ENCODE measurements at regions not wholly inside any gene's neighbourhood (a gene's known extent, or its start where the extent isn't known, plus 50 kb on each side); places are given as distances from the start of the nearest gene placed in this dataset.

DNA sequence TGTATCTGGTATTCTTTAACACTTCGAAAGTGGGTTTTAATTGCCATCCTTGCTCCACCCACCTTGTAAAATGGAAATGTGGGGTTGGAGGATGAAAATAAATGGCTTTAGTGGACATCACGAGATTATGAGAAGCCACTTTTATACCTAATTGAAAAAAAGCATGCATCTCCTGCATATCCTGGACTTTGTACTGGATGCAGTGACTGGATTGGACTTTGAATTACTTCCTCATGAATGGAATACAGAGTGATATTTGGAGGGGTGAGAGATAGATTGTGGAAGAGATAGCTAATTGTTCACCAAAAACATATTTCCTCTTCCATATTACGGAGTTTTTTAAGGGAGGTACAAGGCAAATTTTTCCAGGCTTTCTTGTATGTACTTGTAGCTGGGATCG, 813.0 kb downstream of the TENT5A start:
- Histone ChIP-seq H2AFZ (ENCODE audit: low read depth, low read length, poor library complexity, severe bottlenecking) (no peak overlapping the region), H3K36me3 (ENCODE audit: control insufficient read depth in 1 of 2, insufficient read depth in 2 of 2, low read length in 2 of 2) (no peaks in the 10 kb centered on the region), H3K9me3 (ENCODE audit: control insufficient read depth in 1 of 2, insufficient read depth in 1 of 2, low read depth in 1 of 2, low read length in 2 of 2) (no peaks in the 10 kb centered on the region), H3K27me3 (ENCODE audit: insufficient read depth, low read length) (no peaks in the 10 kb centered on the region), H3K4me3 (replicated peaks in 1 of 2; ENCODE audit: low read depth in 1 of 2, low read length in 2 of 2) (no peak overlapping the region), H3K79me2 (ENCODE audit: insufficient read depth, low read length) (no peaks in the 10 kb centered on the region), H3K27ac (ENCODE audit: low read depth, low read length) (no peak overlapping the region), H4K20me1 (ENCODE audit: insufficient read depth) (no peaks in the 10 kb centered on the region), H3K9ac (ENCODE audit: low read length) (no peak overlapping the region), H3K4me1 (ENCODE audit: control insufficient read depth in 1 of 2, insufficient read depth in 2 of 2, low read length in 2 of 2) (no peaks in the 10 kb centered on the region), H3K4me2 (ENCODE audit: low read length) (no peak overlapping the region), H3K9me2 (ENCODE audit: insufficient read depth) (no peaks in the 10 kb centered on the region; the same call in 1 of the 2 replicates)
- RAD21 ChIA-PET (ENCODE audit: low non-redundant PET in 1 of 2, low total read pairs in 2 of 2, uncharacterized antibody in 2 of 2, unreplicated experiment in 2 of 2), result interaction anchor here in 1 of 2 experiments (0.6 kb wide), 1 partner anchor 353 kb away, joined by 4 read pairs; no protein-coding TSS in a partner anchor
- POLR2A ChIA-PET, result no interaction called here
- intact Hi-C loops (cut with micrococcal nuclease), result loop anchor here (10.0 kb wide), 1 partner anchor 725 kb away; no protein-coding TSS in a partner anchor
- CTCF ChIA-PET, result no interaction called here
- no TSS peak for BruUV-seq (replicated peaks)
- DNase-seq (ENCODE audit: low read depth, low spot score) (no peak), ATAC-seq (no peak)
- TF ChIP-seq, protein P1, sequence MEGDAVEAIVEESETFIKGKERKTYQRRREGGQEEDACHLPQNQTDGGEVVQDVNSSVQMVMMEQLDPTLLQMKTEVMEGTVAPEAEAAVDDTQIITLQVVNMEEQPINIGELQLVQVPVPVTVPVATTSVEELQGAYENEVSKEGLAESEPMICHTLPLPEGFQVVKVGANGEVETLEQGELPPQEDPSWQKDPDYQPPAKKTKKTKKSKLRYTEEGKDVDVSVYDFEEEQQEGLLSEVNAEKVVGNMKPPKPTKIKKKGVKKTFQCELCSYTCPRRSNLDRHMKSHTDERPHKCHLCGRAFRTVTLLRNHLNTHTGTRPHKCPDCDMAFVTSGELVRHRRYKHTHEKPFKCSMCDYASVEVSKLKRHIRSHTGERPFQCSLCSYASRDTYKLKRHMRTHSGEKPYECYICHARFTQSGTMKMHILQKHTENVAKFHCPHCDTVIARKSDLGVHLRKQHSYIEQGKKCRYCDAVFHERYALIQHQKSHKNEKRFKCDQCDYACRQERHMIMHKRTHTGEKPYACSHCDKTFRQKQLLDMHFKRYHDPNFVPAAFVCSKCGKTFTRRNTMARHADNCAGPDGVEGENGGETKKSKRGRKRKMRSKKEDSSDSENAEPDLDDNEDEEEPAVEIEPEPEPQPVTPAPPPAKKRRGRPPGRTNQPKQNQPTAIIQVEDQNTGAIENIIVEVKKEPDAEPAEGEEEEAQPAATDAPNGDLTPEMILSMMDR (IDR thresholded peaks at IDR 0.05 in 2 of 3, conservative IDR thresholded peaks at IDR 0.05 in 1 of 3; ENCODE audit: borderline replicate concordance in 1 of 3, insufficient read depth in 1 of 3, low read depth in 2 of 3, low read length in 2 of 3), result no peak
- TF ChIP-seq JUND (IDR thresholded peaks at IDR 0.05), result no peak
- TF ChIP-seq CBX3 (IDR thresholded peaks at IDR 0.05; ENCODE audit: low read depth), result no peak

DNA sequence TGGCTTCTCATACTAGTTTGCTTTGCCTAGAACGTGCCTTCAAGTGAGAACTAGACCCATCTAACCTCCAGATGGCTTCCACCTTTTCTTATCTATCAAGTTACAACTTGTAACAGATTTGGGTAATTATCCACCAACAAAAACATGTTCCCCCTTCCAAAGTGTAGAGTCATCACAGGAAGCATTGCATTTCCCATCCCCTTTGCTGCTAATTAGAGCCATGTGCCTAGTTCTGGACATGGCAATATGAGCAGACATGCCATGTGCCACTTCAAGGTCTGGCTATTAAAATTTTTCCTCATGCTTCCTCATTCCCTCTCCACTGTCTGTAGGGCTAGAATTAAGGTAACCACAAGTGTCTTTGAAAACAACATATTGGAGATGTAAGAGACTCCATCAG, 814.4 kb downstream of the TENT5A start:
- no peaks in the 10 kb centered on the region for H3K27me3 ChIP-seq (ENCODE audit: insufficient read depth, low read length)
- H3K79me2 ChIP-seq (ENCODE audit: insufficient read depth, low read length), result no peaks in the 10 kb centered on the region
- no peak overlapping the region for H2AFZ ChIP-seq (ENCODE audit: low read depth, low read length, poor library complexity, severe bottlenecking)
- no peaks in the 10 kb centered on the region for H3K9me3 ChIP-seq (ENCODE audit: control insufficient read depth in 1 of 2, insufficient read depth in 1 of 2, low read depth in 1 of 2, low read length in 2 of 2)
- no peak overlapping the region for H3K9ac ChIP-seq (ENCODE audit: low read length)
- no TSS peak for BruUV-seq (replicated peaks)
- RAD21 ChIA-PET (ENCODE audit: low non-redundant PET in 1 of 2, low total read pairs in 2 of 2, uncharacterized antibody in 2 of 2, unreplicated experiment in 2 of 2), result no interaction called here
- intact Hi-C loops (cut with micrococcal nuclease), result loop anchor here (10.0 kb wide), 1 partner anchor 723 kb away; no protein-coding TSS in a partner anchor
- no peak for ATAC-seq
- CTCF ChIA-PET, result no interaction called here
- H3K4me1 ChIP-seq (ENCODE audit: control insufficient read depth in 1 of 2, insufficient read depth in 2 of 2, low read length in 2 of 2), result no peaks in the 10 kb centered on the region
- no peaks in the 10 kb centered on the region for H3K36me3 ChIP-seq (ENCODE audit: control insufficient read depth in 1 of 2, insufficient read depth in 2 of 2, low read length in 2 of 2)
- no peak overlapping the region for H3K4me2 ChIP-seq (ENCODE audit: low read length)
- H3K27ac ChIP-seq (ENCODE audit: low read depth, low read length), result no peak overlapping the region
- TF ChIP-seq ZNF274 (IDR thresholded peaks at IDR 0.05; ENCODE audit: low read depth, low read length) (no peak), CBX3 (IDR thresholded peaks at IDR 0.05; ENCODE audit: low read depth) (no peak), JUND (IDR thresholded peaks at IDR 0.05) (no peak)
- H4K20me1 ChIP-seq (ENCODE audit: insufficient read depth), result no peaks in the 10 kb centered on the region
- no peaks in the 10 kb centered on the region; the same call in 1 of the 2 replicates for H3K9me2 ChIP-seq (ENCODE audit: insufficient read depth)
- DNase-seq (ENCODE audit: low read depth, low spot score), result no peak
- H3K4me3 ChIP-seq (replicated peaks in 1 of 2; ENCODE audit: low read depth in 1 of 2, low read length in 2 of 2), result no peak overlapping the region
- POLR2A ChIA-PET, result no interaction called here
